ENCODE measurements at regions not wholly inside any gene's neighbourhood (a gene's known extent, or its start where the extent isn't known, plus 50 kb on each side); places are given as distances from the start of the nearest gene placed in this dataset.

DNA sequence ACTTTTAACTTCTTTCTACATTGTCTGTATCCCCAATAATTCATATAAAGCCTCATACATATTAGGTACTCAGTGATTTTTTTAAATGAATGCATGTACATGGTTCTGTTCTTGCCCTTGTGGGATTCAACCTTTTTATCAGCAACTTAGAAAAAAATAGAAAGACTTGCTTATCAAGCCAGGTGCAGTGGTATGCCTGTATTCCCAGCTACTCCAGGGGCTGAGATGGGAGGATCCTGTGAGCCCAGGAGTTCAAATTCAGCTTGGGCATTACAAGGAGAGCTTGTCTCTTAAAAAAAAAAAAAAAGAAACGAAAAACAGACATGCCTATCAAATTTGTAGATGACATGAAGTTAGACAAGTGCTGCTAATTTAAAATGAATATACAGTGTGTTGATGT lies 54.2 kb upstream of the MYCBP2 start:
- no peak for DNase-seq (ENCODE audit: low read depth in 2 of 2)

- DNase-seq (ENCODE audit: low read depth in 2 of 2): no peak
Measured at GRCh38 chr13:77379508-77379907, 52.6 kb upstream of the MYCBP2 start.

DNA sequence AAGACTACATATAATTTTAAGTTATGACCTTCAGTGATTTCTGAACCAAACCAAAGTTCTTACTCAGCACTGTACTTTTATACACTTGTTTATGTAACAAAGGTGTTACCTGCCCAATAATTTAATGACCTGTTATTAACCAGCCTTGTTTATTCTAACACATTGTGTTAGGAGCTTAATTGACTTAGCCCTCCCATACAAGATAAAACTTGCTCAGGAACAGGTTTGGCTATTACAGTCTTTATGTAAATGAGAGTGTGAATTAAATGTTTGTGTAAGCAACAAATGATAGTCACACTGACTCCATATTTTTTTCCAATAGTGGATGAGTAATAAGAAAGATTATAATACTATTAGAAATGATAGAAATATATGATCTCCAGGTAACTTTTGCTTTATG lies 51.8 kb upstream of the MYCBP2 start:
- no peak for DNase-seq (ENCODE audit: low read depth in 2 of 2)

GRCh38 chr13:77377016-77377415 lies 50.1 kb upstream of the MYCBP2 start:
- DNase-seq (ENCODE audit: low read depth in 2 of 2): no peak

Measured in activated CD4-positive, alpha-beta T cell treated with anti-CD3 and anti-CD28 coated beads for 24 hours (primary cell).